B cell (primary cell): ENCODE measurements at regions not wholly inside any gene's neighbourhood (a gene's known extent, or its start where the extent isn't known, plus 50 kb on each side); places are given as distances from the start of the nearest gene placed in this dataset.

Source experiments
- ATAC-seq: fragments of 200-7000 bp; cut with Tn5 transposase; one replicate; pipeline ENCODE4 v1.10.0; 2021; ENCODE audit warnings: low read depth, mild to moderate bottlenecking, moderate number of reproducible peaks, moderate library complexity
- CTCF ChIA-PET: fragments of 350-600 bp; sonication (Branson Sonifier 250); formaldehyde crosslinking; loops from one replicate; lab custom pipeline; 2021; ENCODE audit warnings: antibody characterized with exemption, inconsistent platforms; lab: Charles Lee
- POLR2A ChIA-PET: fragments of 350-600 bp; sonication (Branson Sonifier 250); formaldehyde crosslinking; loops from one replicate; lab custom pipeline; 2021; ENCODE audit warnings: antibody characterized with exemption; lab: Charles Lee
- DNase-seq: peaks from one replicate; pipeline ENCODE4 v3.0.0; 2013
- H2AFZ ChIP-seq: 2 replicates; pipeline ENCODE4 v1.6.1; 2012; ENCODE audit warnings: mild to moderate bottlenecking, low read depth, low read length; ENCODE audit not compliant: insufficient read depth, poor library complexity, severe bottlenecking
- H3K27ac ChIP-seq, 2 donors: 1 replicate in 1 of 2; 2 replicates in 1 of 2; pipeline ENCODE4 v1.5.1; 2012 to 2013; ENCODE audit warnings: low read length in 2 of 2, mild to moderate bottlenecking in 2 of 2, moderate library complexity in 1 of 2
- H3K27me3 ChIP-seq, 4 experiments: fragments of 200-600 bp in 1 of 4; sonication (generic) in 1 of 4; replicated peaks in 1 of 4; 1 replicate in 2 of 4; 2 replicates in 2 of 4; pipeline versions ENCODE4 v1.6.1 to v1.7.0; 2013 to 2016; ENCODE audit warnings: low read length in 3 of 4, mild to moderate bottlenecking in 2 of 4, mixed read lengths in 1 of 4, moderate library complexity in 1 of 4; ENCODE audit not compliant: insufficient read depth in 4 of 4, control insufficient read depth in 3 of 4; ENCODE audit errors: control extremely low read depth in 1 of 4
- H3K36me3 ChIP-seq, 2 experiments: replicated peaks in 1 of 2; 1 replicate in 1 of 2; 2 replicates in 1 of 2; pipeline versions ENCODE4 v1.6.1 to v1.7.1; 2013; ENCODE audit warnings: low read length in 1 of 2; ENCODE audit not compliant: insufficient read depth in 2 of 2, control insufficient read depth in 1 of 2; ENCODE audit errors: control extremely low read depth in 1 of 2, extremely low read depth in 1 of 2
- H3K4me1 ChIP-seq, 2 donors: fragments of 200-600 bp in 1 of 2; sonication (generic) in 1 of 2; 1 replicate in 1 of 2; 2 replicates in 1 of 2; pipeline versions ENCODE4 v1.5.1 to v1.6.1; 2013 to 2017; ENCODE audit warnings: low read length in 2 of 2; ENCODE audit not compliant: control insufficient read depth in 2 of 2, insufficient read depth in 2 of 2
- H3K4me2 ChIP-seq: replicated peaks from 2 replicates; pipeline ENCODE3; 2012; ENCODE audit warnings: mild to moderate bottlenecking, low read depth, low read length; ENCODE audit not compliant: poor library complexity, severe bottlenecking
- H3K4me3 ChIP-seq, 5 experiments: fragments of 200-600 bp in 1 of 5; sonication (generic) in 1 of 5; 1 replicate in 3 of 5; 2 replicates in 2 of 5; pipeline versions ENCODE4 v1.5.1 to v1.7.0; 2011 to 2016; ENCODE audit warnings: low read length in 4 of 5, mild to moderate bottlenecking in 4 of 5, low read depth in 2 of 5, control low read depth in 1 of 5, moderate library complexity in 1 of 5; ENCODE audit not compliant: insufficient read depth in 1 of 5; ENCODE audit errors: control extremely low read depth in 1 of 5, extremely low read depth in 1 of 5
- H3K79me2 ChIP-seq: fragments of 200-600 bp; sonication (generic); one replicate; pipeline ENCODE4 v1.6.0; 2016; ENCODE audit warnings: low read length; ENCODE audit not compliant: control insufficient read depth, insufficient read depth
- H3K9ac ChIP-seq: fragments of 200-600 bp; sonication (generic); 2 replicates; pipeline ENCODE4 v1.6.1; 2017; ENCODE audit warnings: mild to moderate bottlenecking, low read length, moderate library complexity
- H3K9me3 ChIP-seq, 3 donors: one replicate each; pipeline versions ENCODE4 v1.6.1 to v1.7.1; 2013; ENCODE audit warnings: low read length in 2 of 3; ENCODE audit not compliant: control insufficient read depth in 2 of 3, insufficient read depth in 1 of 3; ENCODE audit errors: control extremely low read depth in 1 of 3
- H4K20me1 ChIP-seq: 2 replicates; pipeline ENCODE4 v1.6.0; 2012; ENCODE audit warnings: mild to moderate bottlenecking, low read length; ENCODE audit not compliant: insufficient read depth, control insufficient read depth, poor library complexity, severe bottlenecking
- H3K27ac Mint-ChIP-seq: one replicate; pipeline ENCODE4 v1.8.0; 2021; ENCODE audit warnings: mixed read lengths
- H3K27me3 Mint-ChIP-seq: one replicate; pipeline ENCODE4 v1.8.0; 2021; ENCODE audit warnings: mixed read lengths
- H3K4me1 Mint-ChIP-seq: one replicate; pipeline ENCODE4 v1.8.0; 2021; ENCODE audit warnings: mixed read lengths
- H3K4me3 Mint-ChIP-seq: one replicate; pipeline ENCODE4 v1.8.0; 2021; ENCODE audit warnings: mixed read lengths
- H3K9me3 Mint-ChIP-seq: one replicate; pipeline ENCODE4 v1.8.0; 2022; ENCODE audit warnings: mixed read lengths; ENCODE audit not compliant: insufficient read depth
- EZH2 ChIP-seq: IDR thresholded peaks from 2 replicates; pipeline ENCODE4 v1.6.1; 2012; ENCODE audit warnings: borderline replicate concordance, low read depth, mild to moderate bottlenecking, moderate library complexity, low read length; ENCODE audit not compliant: insufficient read depth, poor library complexity, severe bottlenecking
- WGBS: methylation state at CpG from one replicate; pipeline ENCODE4 v1.1.5; 2013; ENCODE audit warnings: missing lambda C conversion rate; ENCODE audit not compliant: insufficient coverage; 5-methylcytosine and 5-hydroxymethylcytosine counted together
- intact Hi-C: fragments of 100-400 bp; cut with micrococcal nuclease; formaldehyde crosslinking; loops from one replicate; pipeline ENCODE4 v1.10.0; 2022
- TF ChIP-seq, protein P1 (sequence below): fragments of 200-600 bp; IDR thresholded peaks from one replicate; pipeline ENCODE4 v1.8.0; 2022; ENCODE audit warnings: antibody characterized with exemption, mild to moderate bottlenecking

DNA sequence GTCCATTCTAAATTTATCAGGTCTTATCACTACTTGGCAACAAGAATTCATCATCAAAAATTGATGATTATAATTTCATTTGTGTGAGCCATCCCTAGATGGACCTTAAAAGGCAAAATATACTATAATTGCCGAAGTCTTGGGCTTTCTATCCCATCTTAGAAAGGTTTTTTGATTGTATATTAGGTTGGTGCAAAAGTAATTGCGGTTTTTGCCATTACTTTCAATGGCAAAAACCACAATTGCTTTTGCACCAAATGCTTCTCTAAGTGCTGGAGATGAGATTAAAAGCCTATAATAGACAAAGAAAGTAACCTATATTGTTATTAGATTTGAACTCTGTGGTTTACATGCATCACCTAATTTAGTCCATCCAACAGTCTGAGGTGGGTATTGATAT, 612.9 kb downstream of the ZNF385D start:
- H3K36me3 ChIP-seq, result no peaks in the 10 kb centered on the region
- TF ChIP-seq, protein P1, sequence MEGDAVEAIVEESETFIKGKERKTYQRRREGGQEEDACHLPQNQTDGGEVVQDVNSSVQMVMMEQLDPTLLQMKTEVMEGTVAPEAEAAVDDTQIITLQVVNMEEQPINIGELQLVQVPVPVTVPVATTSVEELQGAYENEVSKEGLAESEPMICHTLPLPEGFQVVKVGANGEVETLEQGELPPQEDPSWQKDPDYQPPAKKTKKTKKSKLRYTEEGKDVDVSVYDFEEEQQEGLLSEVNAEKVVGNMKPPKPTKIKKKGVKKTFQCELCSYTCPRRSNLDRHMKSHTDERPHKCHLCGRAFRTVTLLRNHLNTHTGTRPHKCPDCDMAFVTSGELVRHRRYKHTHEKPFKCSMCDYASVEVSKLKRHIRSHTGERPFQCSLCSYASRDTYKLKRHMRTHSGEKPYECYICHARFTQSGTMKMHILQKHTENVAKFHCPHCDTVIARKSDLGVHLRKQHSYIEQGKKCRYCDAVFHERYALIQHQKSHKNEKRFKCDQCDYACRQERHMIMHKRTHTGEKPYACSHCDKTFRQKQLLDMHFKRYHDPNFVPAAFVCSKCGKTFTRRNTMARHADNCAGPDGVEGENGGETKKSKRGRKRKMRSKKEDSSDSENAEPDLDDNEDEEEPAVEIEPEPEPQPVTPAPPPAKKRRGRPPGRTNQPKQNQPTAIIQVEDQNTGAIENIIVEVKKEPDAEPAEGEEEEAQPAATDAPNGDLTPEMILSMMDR, result no peak
- no peak for TF ChIP-seq EZH2
- H3K9me3 ChIP-seq, result no peaks in the 10 kb centered on the region
- POLR2A ChIA-PET, result no interaction called here
- ATAC-seq, result no peak
- intact Hi-C loops, result no loop called here
- no peak overlapping the region for H3K4me3 ChIP-seq
- no CpG with 5 or more reads among the region's 2 CpGs for WGBS
- no peak overlapping the region for H3K4me2 ChIP-seq
- no peak overlapping the region for H3K9ac ChIP-seq
- H3K27ac Mint-ChIP-seq, result no peak overlapping the region
- H3K27me3 Mint-ChIP-seq, result no peaks in the 10 kb centered on the region
- no peak for DNase-seq
- no peaks in the 10 kb centered on the region for H3K9me3 Mint-ChIP-seq
- no peaks in the 10 kb centered on the region for H3K27me3 ChIP-seq
- no peak overlapping the region for H3K27ac ChIP-seq
- no peak overlapping the region for H3K4me3 Mint-ChIP-seq
- no peaks in the 10 kb centered on the region for H3K4me1 ChIP-seq
- CTCF ChIA-PET, result no interaction called here
- H4K20me1 ChIP-seq, result no peaks in the 10 kb centered on the region
- no peaks in the 10 kb centered on the region for H3K79me2 ChIP-seq
- H2AFZ ChIP-seq, result no peak overlapping the region
- H3K4me1 Mint-ChIP-seq, result no peaks in the 10 kb centered on the region

DNA sequence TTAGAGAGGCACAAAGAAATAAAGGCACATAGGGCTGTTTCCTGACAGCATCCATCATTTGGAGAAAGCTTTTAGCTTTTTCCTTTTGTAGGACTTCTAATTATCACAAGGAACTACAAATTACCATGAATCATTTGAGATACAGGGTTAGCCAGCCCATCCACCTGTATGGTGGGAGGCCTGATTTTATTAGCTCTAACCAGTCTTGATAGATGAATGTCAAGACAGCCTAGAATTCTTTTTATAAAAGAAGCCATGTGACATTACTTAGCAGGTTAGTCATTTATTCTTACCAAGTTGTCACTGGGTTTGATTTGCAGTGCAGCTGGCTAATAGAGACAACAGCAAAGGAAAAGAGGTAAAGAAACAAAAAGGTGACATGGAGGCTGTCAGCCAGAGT, 618.1 kb downstream of the ZNF385D start:
- no peak for ATAC-seq
- no peaks in the 10 kb centered on the region for H3K9me3 ChIP-seq
- ChIA-PET POLR2A (no interaction called here), CTCF (no interaction called here)
- H4K20me1 ChIP-seq, result no peaks in the 10 kb centered on the region
- Mint-ChIP-seq H3K4me1 (no peaks in the 10 kb centered on the region), H3K9me3 (no peaks in the 10 kb centered on the region), H3K27me3 (no peaks in the 10 kb centered on the region), H3K4me3 (no peak overlapping the region), H3K27ac (no peak overlapping the region)
- H3K79me2 ChIP-seq, result no peaks in the 10 kb centered on the region
- H3K36me3 ChIP-seq, result no peaks in the 10 kb centered on the region
- H3K4me2 ChIP-seq, result no peak overlapping the region
- H3K27ac ChIP-seq, result no peak overlapping the region
- TF ChIP-seq EZH2, result no peak
- TF ChIP-seq, protein P1, result no peak
- H3K4me1 ChIP-seq, result no peaks in the 10 kb centered on the region
- no peak overlapping the region for H2AFZ ChIP-seq
- H3K4me3 ChIP-seq, result no peak overlapping the region
- no peak for DNase-seq
- no peaks in the 10 kb centered on the region for H3K27me3 ChIP-seq
- intact Hi-C loops, result no loop called here
- no peak overlapping the region for H3K9ac ChIP-seq
